Colonic mucosa (tissue), 4 donors: ENCODE measurements at regions not wholly inside any gene's neighbourhood (a gene's known extent, or its start where the extent isn't known, plus 50 kb on each side); places are given as distances from the start of the nearest gene placed in this dataset.

Source experiments
- DNase-seq: peaks from one replicate; pipeline ENCODE4 v3.0.0-alpha.2; 2020
- H3K27ac ChIP-seq: fragments of 200-600 bp; one replicate; pipeline ENCODE4 v1.8.0; 2021
- H3K27me3 ChIP-seq: fragments of 200-600 bp; one replicate; pipeline ENCODE4 v1.8.0; 2021
- H3K36me3 ChIP-seq: fragments of 200-600 bp; one replicate; pipeline ENCODE4 v1.8.0; 2021
- H3K4me1 ChIP-seq: fragments of 200-600 bp; one replicate; pipeline ENCODE4 v1.8.0; 2021; ENCODE audit warnings: mild to moderate bottlenecking
- H3K4me3 ChIP-seq: fragments of 200-600 bp; one replicate; pipeline ENCODE4 v1.8.0; 2021
- H3K9ac ChIP-seq, 2 donors: one replicate each; pipeline ENCODE4 v1.7.0; 2013; ENCODE audit warnings: control low read depth in 2 of 2, low read depth in 2 of 2, low read length in 2 of 2
- H3K9me3 ChIP-seq: fragments of 200-600 bp; one replicate; pipeline ENCODE4 v1.8.0; 2021
- CTCF ChIP-seq: fragments of 200-600 bp; IDR thresholded peaks from one replicate; pipeline ENCODE4 v1.8.0; 2022; ENCODE audit warnings: antibody characterized with exemption, mild to moderate bottlenecking
- intact Hi-C: fragments of 100-400 bp; cut with DNase I; formaldehyde crosslinking; loops from one replicate; pipeline ENCODE4 v1.14.1; 2022
- donor health status: healthy.
- donor health status: DM: no; HTN: no; CAD: no.
- donor health status: DM: no; HTN: no; CAD: no.

- H3K4me1 ChIP-seq: no peaks in the 10 kb centered on the region
- H3K36me3 ChIP-seq: no peaks in the 10 kb centered on the region
- no peaks in the 10 kb centered on the region for H3K27me3 ChIP-seq
- no peak for TF ChIP-seq CTCF
- H3K4me3 ChIP-seq: no peak overlapping the region
- no peak for DNase-seq
- H3K27ac ChIP-seq: no peak overlapping the region
- H3K9me3 ChIP-seq: no peaks in the 10 kb centered on the region
- intact Hi-C loops: no loop called here
- H3K9ac ChIP-seq: no peak overlapping the region
Measured at GRCh38 chr2:136331226-136331625, 213.3 kb upstream of the CXCR4 start.

GRCh38 chr2:136328207-136328795 is 210.4 kb upstream of the CXCR4 start:
- Histone ChIP-seq H3K27ac (no peak overlapping the region), H3K9ac (no peak overlapping the region), H3K27me3 (no peaks in the 10 kb centered on the region), H3K4me1 (no peaks in the 10 kb centered on the region), H3K4me3 (no peak overlapping the region), H3K36me3 (no peaks in the 10 kb centered on the region), H3K9me3 (no peaks in the 10 kb centered on the region)
- intact Hi-C loops: no loop called here
- no peak for TF ChIP-seq CTCF
- no peak for DNase-seq

GRCh38 chr2:136327162-136327852 is 209.4 kb upstream of the CXCR4 start:
- H3K4me3 ChIP-seq: no peak overlapping the region
- H3K27me3 ChIP-seq: no peaks in the 10 kb centered on the region
- H3K36me3 ChIP-seq: no peaks in the 10 kb centered on the region
- intact Hi-C loops: no loop called here
- TF ChIP-seq CTCF: no peak
- H3K9ac ChIP-seq: peak overlapping the region in 1 of 2 donors; percentile 27
- H3K4me1 ChIP-seq: no peaks in the 10 kb centered on the region
- peak; percentile 19 for DNase-seq
- H3K9me3 ChIP-seq: no peaks in the 10 kb centered on the region
- H3K27ac ChIP-seq: no peak overlapping the region

- Histone ChIP-seq H3K27me3 (no peaks in the 10 kb centered on the region), H3K9me3 (no peaks in the 10 kb centered on the region), H3K4me3 (no peak overlapping the region), H3K36me3 (no peaks in the 10 kb centered on the region), H3K4me1 (no peaks in the 10 kb centered on the region), H3K9ac (no peak overlapping the region), H3K27ac (no peak overlapping the region)
- intact Hi-C loops: no loop called here
- no peak for DNase-seq
- no peak for TF ChIP-seq CTCF
Measured at GRCh38 chr2:136325844-136326331, 207.9 kb upstream of the CXCR4 start.

GRCh38 chr2:136324966-136325365 is 207.0 kb upstream of the CXCR4 start:
- no peak for DNase-seq
- intact Hi-C loops: no loop called here
- no peak for TF ChIP-seq CTCF
- H3K27ac ChIP-seq: no peak overlapping the region
- H3K36me3 ChIP-seq: no peaks in the 10 kb centered on the region
- no peaks in the 10 kb centered on the region for H3K4me1 ChIP-seq
- no peaks in the 10 kb centered on the region for H3K9me3 ChIP-seq
- no peaks in the 10 kb centered on the region for H3K27me3 ChIP-seq
- H3K4me3 ChIP-seq: no peak overlapping the region
- H3K9ac ChIP-seq: no peak overlapping the region
